Retinal pigment epithelial cell (primary cell): ENCODE measurements at regions not wholly inside any gene's neighbourhood (a gene's known extent, or its start where the extent isn't known, plus 50 kb on each side); places are given as distances from the start of the nearest gene placed in this dataset.
"Not testable (repeated sequence)": the region's sequence is repeated elsewhere in the genome, so short reads cannot be mapped to it uniquely, and the experiment has no call there.

Source experiments
- DNase-seq: peaks from one replicate; pipeline ENCODE4 v3.0.0-alpha.2; 2010; ENCODE audit warnings: low read depth
- H3K4me3 ChIP-seq: 2 replicates; pipeline ENCODE4 v1.5.1; 2011; ENCODE audit warnings: mild to moderate bottlenecking, low read length, control low read depth, moderate library complexity
- CTCF ChIP-seq: conservative IDR thresholded peaks from 2 replicates; pipeline ENCODE4 v1.5.1; 2011; ENCODE audit warnings: low read depth, low read length, control low read depth, inconsistent platforms

GRCh38 chr4:163731071-163731470 lies 236.6 kb downstream of the TMA16 start:
- no peak for TF ChIP-seq CTCF
- no peak for DNase-seq
- no peak overlapping the region for H3K4me3 ChIP-seq

GRCh38 chr4:163732473-163732872 lies 238.0 kb downstream of the TMA16 start:
- no peak for DNase-seq
- no peak for TF ChIP-seq CTCF
- no peak overlapping the region for H3K4me3 ChIP-seq

GRCh38 chr4:163736876-163737275 lies 242.4 kb downstream of the TMA16 start:
- DNase-seq: no peak
- TF ChIP-seq CTCF: no peak
- no peak overlapping the region for H3K4me3 ChIP-seq

GRCh38 chr4:163737846-163738245 lies 243.4 kb downstream of the TMA16 start:
- DNase-seq, H3K4me3 ChIP-seq: not testable (repeated sequence)

- no peak overlapping the region for H3K4me3 ChIP-seq
- DNase-seq: no peak
- no peak for TF ChIP-seq CTCF
Observed at GRCh38 chr4:163738521-163738920, 244.0 kb downstream of the TMA16 start.

GRCh38 chr4:163744861-163745260 lies 250.4 kb downstream of the TMA16 start:
- no peak for TF ChIP-seq CTCF
- no peak overlapping the region for H3K4me3 ChIP-seq
- DNase-seq: no peak

GRCh38 chr4:163747293-163747692 lies 252.8 kb downstream of the TMA16 start:
- H3K4me3 ChIP-seq: no peak overlapping the region

More at GRCh38 chr4:163747293-163747692, 252.8 kb downstream of the TMA16 start:
- TF ChIP-seq CTCF: no peak
- DNase-seq: no peak
